HG03066 (cell line): ENCODE measurements at regions not wholly inside any gene's neighbourhood (a gene's known extent, or its start where the extent isn't known, plus 50 kb on each side); places are given as distances from the start of the nearest gene placed in this dataset.

Experiments
- ATAC-seq: cut with Tn5 transposase; IDR thresholded peaks from one replicate; pipeline ENCODE4 v1.9.1; 2021; ENCODE audit warnings: low read depth; ENCODE audit not compliant: unreplicated experiment

- ATAC-seq = no peak
Observed at GRCh38 chr4:133903029-133903428, 298.6 kb downstream of the PABPC4L start.

GRCh38 chr4:133891011-133891410, 310.6 kb downstream of the PABPC4L start:
- no peak for ATAC-seq

GRCh38 chr4:133887723-133888122, 313.9 kb downstream of the PABPC4L start:
- ATAC-seq = no peak

GRCh38 chr4:133869486-133869885, 332.1 kb downstream of the PABPC4L start:
- ATAC-seq = no peak

GRCh38 chr4:133868856-133869255, 332.7 kb downstream of the PABPC4L start:
- ATAC-seq = no peak

- no peak for ATAC-seq
Observed at GRCh38 chr4:133866328-133866699, 335.3 kb downstream of the PABPC4L start.

- ATAC-seq = no peak
Observed at GRCh38 chr4:133865612-133866327, 335.8 kb downstream of the PABPC4L start.

GRCh38 chr4:133863153-133863552, 338.4 kb downstream of the PABPC4L start:
- ATAC-seq = no peak

- ATAC-seq = no peak
Observed at GRCh38 chr4:133856731-133857355, 344.7 kb downstream of the PABPC4L start.

GRCh38 chr4:133855001-133855400, 346.6 kb downstream of the PABPC4L start:
- no peak for ATAC-seq

- ATAC-seq = no peak
Observed at GRCh38 chr4:133839326-133839725, 362.3 kb downstream of the PABPC4L start.

GRCh38 chr4:133823177-133823576, 378.4 kb downstream of the PABPC4L start:
- no peak for ATAC-seq

GRCh38 chr4:133812954-133813353, 388.6 kb downstream of the PABPC4L start:
- no peak for ATAC-seq

- no peak for ATAC-seq
Observed at GRCh38 chr4:133812236-133812635, 389.4 kb downstream of the PABPC4L start.

GRCh38 chr4:133808151-133808550, 393.4 kb downstream of the PABPC4L start:
- ATAC-seq = no peak

- ATAC-seq = no peak
Observed at GRCh38 chr4:133803341-133803740, 398.2 kb downstream of the PABPC4L start.

GRCh38 chr4:133802359-133803140, 399.0 kb downstream of the PABPC4L start:
- ATAC-seq = no peak

GRCh38 chr4:133801883-133802282, 399.7 kb downstream of the PABPC4L start:
- no peak for ATAC-seq

- ATAC-seq = no peak
Observed at GRCh38 chr4:133800966-133801365, 400.6 kb downstream of the PABPC4L start.

GRCh38 chr4:133799717-133800315, 401.8 kb downstream of the PABPC4L start:
- ATAC-seq = no peak

- ATAC-seq = no peak
Observed at GRCh38 chr4:133777661-133778060, 423.9 kb downstream of the PABPC4L start.
